WTC11 (cell line): ENCODE measurements at regions not wholly inside any gene's neighbourhood (a gene's known extent, or its start where the extent isn't known, plus 50 kb on each side); places are given as distances from the start of the nearest gene placed in this dataset.

Source experiments
- ATF2 ChIP-seq: sonication (generic); formaldehyde crosslinking; IDR thresholded peaks from 2 replicates; pipeline ENCODE4 v1.8.1; 2022; ENCODE audit warnings: low read depth, missing genetic modification reagents, borderline replicate concordance
- TF ChIP-seq, protein P1 (sequence below): sonication (generic); formaldehyde crosslinking; IDR thresholded peaks from 2 replicates; pipeline ENCODE4 v1.8.1; 2022; ENCODE audit warnings: mild to moderate bottlenecking, missing genetic modification reagents, moderate library complexity, borderline replicate concordance
- TF ChIP-seq, protein P2 (sequence below): fragments of 200-600 bp; IDR thresholded peaks from 2 replicates; pipeline ENCODE4 v1.8.0; 2022; ENCODE audit warnings: antibody characterized with exemption

GRCh38 chr2:43052204-43052943, 174.0 kb downstream of the ZFP36L2 start:
- TF ChIP-seq ATF2 (CRISPR knock-in tag) = no peak
- TF ChIP-seq, protein P1, sequence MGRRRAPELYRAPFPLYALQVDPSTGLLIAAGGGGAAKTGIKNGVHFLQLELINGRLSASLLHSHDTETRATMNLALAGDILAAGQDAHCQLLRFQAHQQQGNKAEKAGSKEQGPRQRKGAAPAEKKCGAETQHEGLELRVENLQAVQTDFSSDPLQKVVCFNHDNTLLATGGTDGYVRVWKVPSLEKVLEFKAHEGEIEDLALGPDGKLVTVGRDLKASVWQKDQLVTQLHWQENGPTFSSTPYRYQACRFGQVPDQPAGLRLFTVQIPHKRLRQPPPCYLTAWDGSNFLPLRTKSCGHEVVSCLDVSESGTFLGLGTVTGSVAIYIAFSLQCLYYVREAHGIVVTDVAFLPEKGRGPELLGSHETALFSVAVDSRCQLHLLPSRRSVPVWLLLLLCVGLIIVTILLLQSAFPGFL = no peak
- TF ChIP-seq, protein P2, sequence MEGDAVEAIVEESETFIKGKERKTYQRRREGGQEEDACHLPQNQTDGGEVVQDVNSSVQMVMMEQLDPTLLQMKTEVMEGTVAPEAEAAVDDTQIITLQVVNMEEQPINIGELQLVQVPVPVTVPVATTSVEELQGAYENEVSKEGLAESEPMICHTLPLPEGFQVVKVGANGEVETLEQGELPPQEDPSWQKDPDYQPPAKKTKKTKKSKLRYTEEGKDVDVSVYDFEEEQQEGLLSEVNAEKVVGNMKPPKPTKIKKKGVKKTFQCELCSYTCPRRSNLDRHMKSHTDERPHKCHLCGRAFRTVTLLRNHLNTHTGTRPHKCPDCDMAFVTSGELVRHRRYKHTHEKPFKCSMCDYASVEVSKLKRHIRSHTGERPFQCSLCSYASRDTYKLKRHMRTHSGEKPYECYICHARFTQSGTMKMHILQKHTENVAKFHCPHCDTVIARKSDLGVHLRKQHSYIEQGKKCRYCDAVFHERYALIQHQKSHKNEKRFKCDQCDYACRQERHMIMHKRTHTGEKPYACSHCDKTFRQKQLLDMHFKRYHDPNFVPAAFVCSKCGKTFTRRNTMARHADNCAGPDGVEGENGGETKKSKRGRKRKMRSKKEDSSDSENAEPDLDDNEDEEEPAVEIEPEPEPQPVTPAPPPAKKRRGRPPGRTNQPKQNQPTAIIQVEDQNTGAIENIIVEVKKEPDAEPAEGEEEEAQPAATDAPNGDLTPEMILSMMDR = no peak
